NCI-H2196 treated with DMSO at 0.1 percent for 48 hours (cell line): ENCODE measurements at regions not wholly inside any gene's neighbourhood (a gene's known extent, or its start where the extent isn't known, plus 50 kb on each side); places are given as distances from the start of the nearest gene placed in this dataset.

Experiments
- DNase-seq: peaks from one replicate; lab custom pipeline; 2025; ENCODE audit not compliant: unreplicated experiment; lab: John Stamatoyannopoulos, UW

GRCh38 chr1:97999320-97999719 is 78.5 kb upstream of the DPYD start:
- no peak for DNase-seq

- no peak for DNase-seq
Measured at GRCh38 chr1:97996880-97997279, 76.0 kb upstream of the DPYD start.

DNA sequence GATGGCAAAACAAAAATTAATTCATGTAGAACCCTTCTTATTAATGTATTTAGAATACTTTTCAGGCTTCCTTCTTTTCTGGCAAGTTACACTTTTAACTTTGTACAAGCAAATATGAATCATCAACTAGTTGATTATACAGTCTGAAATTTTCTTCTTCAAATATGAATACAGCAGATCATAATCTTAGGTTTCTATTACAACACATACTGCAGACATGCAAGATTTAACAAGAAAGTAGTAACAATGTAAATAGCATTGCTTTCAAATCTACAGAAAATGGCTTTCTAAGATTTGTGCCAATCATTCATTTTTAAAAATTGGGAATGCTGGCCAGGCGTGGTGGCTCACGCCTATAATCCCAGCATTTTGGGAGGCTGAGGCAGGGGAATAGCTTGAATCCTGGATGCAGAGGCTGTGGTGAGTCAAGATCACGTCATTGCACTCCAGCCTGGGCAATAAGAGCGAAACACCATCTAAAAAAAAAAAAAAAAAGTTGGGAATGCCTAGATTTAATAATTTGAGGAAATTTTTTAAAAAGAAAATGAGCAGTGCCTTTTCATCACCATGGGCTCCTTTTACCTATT is 68.4 kb upstream of the DPYD start:
- no peak for DNase-seq

DNA sequence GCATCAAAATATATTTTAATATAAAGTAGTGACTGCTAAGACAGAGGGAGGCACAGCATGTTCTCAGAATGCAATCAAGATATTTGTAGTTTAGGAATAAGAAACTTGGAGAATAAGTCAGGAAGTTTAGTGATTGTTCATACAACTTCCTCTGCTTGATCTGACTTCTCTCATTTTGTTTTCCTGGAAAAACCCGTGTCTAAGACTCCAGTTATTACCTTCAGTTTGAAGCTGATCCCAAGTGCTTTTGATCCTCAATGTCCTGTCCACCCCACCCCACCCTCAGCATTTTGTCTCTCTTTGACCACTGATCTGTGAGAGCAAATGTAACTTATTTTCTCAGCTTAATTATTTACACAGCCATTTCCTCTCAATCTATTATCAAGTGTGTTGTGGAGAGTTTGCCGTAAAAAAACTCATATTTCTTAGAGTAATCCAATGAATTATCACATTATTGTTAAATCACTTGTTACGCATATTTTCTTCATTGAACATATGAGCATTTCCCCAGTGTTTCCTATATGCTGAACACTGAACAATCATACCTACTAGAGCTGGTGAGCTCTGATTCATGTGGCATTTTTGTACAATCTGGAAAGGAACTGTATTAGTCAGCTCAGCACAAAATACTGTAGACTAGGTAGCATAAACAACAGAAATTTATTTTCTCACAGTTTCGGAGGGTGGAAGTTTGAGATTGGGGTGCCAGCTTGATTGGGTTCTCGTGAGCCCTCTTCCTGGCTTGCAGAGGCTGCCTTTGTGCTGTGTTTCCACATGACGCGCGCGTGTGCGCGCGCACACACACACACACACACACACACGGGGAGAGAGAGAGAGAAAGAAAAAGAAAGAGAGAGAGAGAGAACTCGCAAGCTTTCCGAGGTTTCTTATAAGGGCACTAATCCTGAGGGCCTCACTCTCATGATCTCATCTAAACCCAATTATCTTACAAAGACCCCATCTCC is 65.5 kb upstream of the DPYD start:
- no peak for DNase-seq

DNA sequence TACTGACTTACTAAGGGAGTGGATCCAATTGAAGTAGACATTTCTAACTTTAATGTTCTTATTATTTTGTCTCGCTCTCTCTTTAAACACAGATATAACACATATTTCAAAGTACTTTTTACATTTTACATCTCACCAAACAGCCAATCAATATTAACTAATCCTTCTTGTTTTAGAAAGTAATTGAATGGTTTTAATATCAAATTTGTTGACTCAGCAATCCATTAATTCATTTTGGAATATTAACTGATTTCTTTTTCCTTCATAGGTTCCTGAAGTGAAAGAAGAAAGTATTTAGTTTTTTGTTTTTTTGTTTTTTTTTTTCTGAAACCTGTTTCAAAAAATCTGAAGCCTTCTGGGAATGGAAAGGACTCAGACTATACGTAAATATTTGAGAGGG is 62.3 kb upstream of the DPYD start:
- DNase-seq, result no peak

DNA sequence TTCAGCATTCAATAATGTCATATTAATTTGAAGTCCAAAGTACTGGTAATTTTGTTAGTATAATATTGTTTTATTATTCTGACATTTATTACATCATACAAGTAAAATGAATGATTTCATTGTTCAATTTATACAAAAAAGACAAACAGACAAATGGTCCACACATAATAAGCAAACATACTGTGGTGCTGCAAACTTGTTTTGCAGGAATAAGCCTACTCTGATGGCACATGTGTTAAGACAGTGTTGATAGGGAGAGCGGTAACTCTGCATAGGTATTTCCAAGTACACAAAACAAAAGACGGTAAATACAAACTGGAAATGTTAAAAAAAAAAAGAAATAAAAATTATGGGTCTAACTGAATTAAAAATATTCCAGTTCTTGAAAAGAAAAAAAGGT is 59.7 kb upstream of the DPYD start:
- DNase-seq, result no peak

GRCh38 chr1:97976801-97977200 is 56.0 kb upstream of the DPYD start:
- no peak for DNase-seq
